ENCODE measurements at regions not wholly inside any gene's neighbourhood (a gene's known extent, or its start where the extent isn't known, plus 50 kb on each side); places are given as distances from the start of the nearest gene placed in this dataset.

GRCh38 chr2:237202288-237203030 lies 116.8 kb downstream of the COPS8 start:
- no peak overlapping the region for H3K4me2 ChIP-seq (ENCODE audit: low read length)
- H3K23ac ChIP-seq (ENCODE audit: low read length), result no peak overlapping the region
- peak; percentile 57 to 62 for DNase-seq
- H3K36me3 ChIP-seq (ENCODE audit: control insufficient read depth in 1 of 2, insufficient read depth in 2 of 2, low read length in 2 of 2), result no peaks in the 10 kb centered on the region
- peak overlapping the region; percentile 93 for H4K91ac ChIP-seq (ENCODE audit: low read depth, low read length)
- H3K14ac ChIP-seq (ENCODE audit: low read length), result peak overlapping the region; percentile 73
- peak overlapping the region; percentile 95 for H2BK12ac ChIP-seq (ENCODE audit: low read length)
- H3K4me1 ChIP-seq (ENCODE audit: control insufficient read depth in 1 of 2, insufficient read depth in 2 of 2, low read length in 2 of 2), result peaks cover 20 to 37% of the 10 kb centered on the region in 2 experiments
- H2BK5ac ChIP-seq (ENCODE audit: low read depth, low read length, poor library complexity), result peak overlapping the region; percentile 80
- H3K27ac ChIP-seq (ENCODE audit: low read depth, low read length), result peak overlapping the region; percentile 91
- peak overlapping the region; percentile 27 for H2AFZ ChIP-seq (ENCODE audit: insufficient read depth, low read length, poor library complexity)
- H3K18ac ChIP-seq (ENCODE audit: low read length), result peak overlapping the region; percentile 75
- H3K27me3 ChIP-seq (ENCODE audit: insufficient read depth, low read length), result no peaks in the 10 kb centered on the region
- peak overlapping the region; percentile 61 for H4K8ac ChIP-seq (ENCODE audit: low read depth, low read length)
- peak overlapping the region; percentile 40 for H3K4ac ChIP-seq (ENCODE audit: low read depth, low read length)
- peak overlapping the region; percentile 20 for H4K12ac ChIP-seq (ENCODE audit: low read depth, low read length)
- peak overlapping the region; percentile 83 for H2BK120ac ChIP-seq (ENCODE audit: insufficient read depth, low read length, poor library complexity)
- H3K9ac ChIP-seq (ENCODE audit: low read length), result no peak overlapping the region
- H2AK5ac ChIP-seq (ENCODE audit: low read length), result peak overlapping the region; percentile 57
- H3K79me2 ChIP-seq (ENCODE audit: control insufficient read depth, insufficient read depth, low read length, poor library complexity), result peaks cover 11% of the 10 kb centered on the region
- H3K79me1 ChIP-seq (ENCODE audit: low read length), result peaks cover 50% of the 10 kb centered on the region
- no peak overlapping the region for H3K4me3 ChIP-seq (ENCODE audit: low read depth, low read length)
- no CpG with 5 or more reads among the region's 13 CpGs for whole genome bisulfite sequencing (ENCODE audit: extremely low coverage, insufficient coverage, insufficient read length)
- peaks cover 4% of the 10 kb centered on the region for H3K9me3 ChIP-seq (ENCODE audit: insufficient read depth, low read depth, low read length)

GRCh38 chr2:237205043-237205541 lies 119.4 kb downstream of the COPS8 start:
- no peaks in the 10 kb centered on the region for H3K9me3 ChIP-seq (ENCODE audit: insufficient read depth, low read depth, low read length)
- H3K4me1 ChIP-seq (ENCODE audit: control insufficient read depth in 1 of 2, insufficient read depth in 2 of 2, low read length in 2 of 2), result peaks cover 20 to 33% of the 10 kb centered on the region in 2 experiments
- no peak overlapping the region for H4K12ac ChIP-seq (ENCODE audit: low read depth, low read length)
- peak; percentile 87 to 88 for DNase-seq
- H3K36me3 ChIP-seq (ENCODE audit: control insufficient read depth in 1 of 2, insufficient read depth in 2 of 2, low read length in 2 of 2), result no peaks in the 10 kb centered on the region
- H2AFZ ChIP-seq (ENCODE audit: insufficient read depth, low read length, poor library complexity), result no peak overlapping the region
- peaks cover 39% of the 10 kb centered on the region for H3K79me1 ChIP-seq (ENCODE audit: low read length)
- peak overlapping the region; percentile 1 for H2BK5ac ChIP-seq (ENCODE audit: low read depth, low read length, poor library complexity)
- H2AK5ac ChIP-seq (ENCODE audit: low read length), result no peak overlapping the region
- no CpG with 5 or more reads among the region's 8 CpGs for WGBS (ENCODE audit: extremely low coverage, insufficient coverage, insufficient read length)
- H4K8ac ChIP-seq (ENCODE audit: low read depth, low read length), result peak overlapping the region; percentile 8
- H3K4me2 ChIP-seq (ENCODE audit: low read length), result no peak overlapping the region
- no peak overlapping the region for H3K4me3 ChIP-seq (ENCODE audit: low read depth, low read length)
- H3K4ac ChIP-seq (ENCODE audit: low read depth, low read length), result no peak overlapping the region
- no peaks in the 10 kb centered on the region for H3K27me3 ChIP-seq (ENCODE audit: insufficient read depth, low read length)
- H2BK120ac ChIP-seq (ENCODE audit: insufficient read depth, low read length, poor library complexity), result no peak overlapping the region
- no peak overlapping the region for H3K9ac ChIP-seq (ENCODE audit: low read length)
- peaks cover 8% of the 10 kb centered on the region for H3K79me2 ChIP-seq (ENCODE audit: control insufficient read depth, insufficient read depth, low read length, poor library complexity)
- peak overlapping the region; percentile 4 for H3K18ac ChIP-seq (ENCODE audit: low read length)
- no peak overlapping the region for H3K23ac ChIP-seq (ENCODE audit: low read length)
- H3K14ac ChIP-seq (ENCODE audit: low read length), result peak overlapping the region; percentile 2
- peak overlapping the region; percentile 5 for H2BK12ac ChIP-seq (ENCODE audit: low read length)
- no peak overlapping the region for H3K27ac ChIP-seq (ENCODE audit: low read depth, low read length)
- H4K91ac ChIP-seq (ENCODE audit: low read depth, low read length), result peak overlapping the region; percentile 69

- Histone ChIP-seq H2BK5ac (ENCODE audit: low read depth, low read length, poor library complexity) (no peak overlapping the region), H3K14ac (ENCODE audit: low read length) (no peak overlapping the region), H3K79me2 (ENCODE audit: control insufficient read depth, insufficient read depth, low read length, poor library complexity) (peaks cover 6% of the 10 kb centered on the region), H3K27ac (ENCODE audit: low read depth, low read length) (no peak overlapping the region), H4K12ac (ENCODE audit: low read depth, low read length) (no peak overlapping the region), H3K9me3 (ENCODE audit: insufficient read depth, low read depth, low read length) (no peaks in the 10 kb centered on the region), H3K9ac (ENCODE audit: low read length) (no peak overlapping the region), H3K4ac (ENCODE audit: low read depth, low read length) (no peak overlapping the region), H2BK120ac (ENCODE audit: insufficient read depth, low read length, poor library complexity) (no peak overlapping the region), H3K79me1 (ENCODE audit: low read length) (peaks cover 35% of the 10 kb centered on the region), H2AFZ (ENCODE audit: insufficient read depth, low read length, poor library complexity) (no peak overlapping the region), H2BK12ac (ENCODE audit: low read length) (peak overlapping the region; percentile 16), H3K23ac (ENCODE audit: low read length) (no peak overlapping the region), H3K27me3 (ENCODE audit: insufficient read depth, low read length) (no peaks in the 10 kb centered on the region), H2AK5ac (ENCODE audit: low read length) (no peak overlapping the region), H4K8ac (ENCODE audit: low read depth, low read length) (no peak overlapping the region), H3K4me1 (ENCODE audit: control insufficient read depth in 1 of 2, insufficient read depth in 2 of 2, low read length in 2 of 2) (peaks cover 18 to 30% of the 10 kb centered on the region in 2 experiments), H3K36me3 (ENCODE audit: control insufficient read depth in 1 of 2, insufficient read depth in 2 of 2, low read length in 2 of 2) (no peaks in the 10 kb centered on the region), H3K4me2 (ENCODE audit: low read length) (no peak overlapping the region), H3K18ac (ENCODE audit: low read length) (no peak overlapping the region), H4K91ac (ENCODE audit: low read depth, low read length) (peak overlapping the region; percentile 69), H3K4me3 (ENCODE audit: low read depth, low read length) (no peak overlapping the region)
- no CpG with 5 or more reads among the region's 8 CpGs for WGBS (ENCODE audit: extremely low coverage, insufficient coverage, insufficient read length)
- no peak for DNase-seq
These were observed 119.9 kb downstream of the COPS8 start for GRCh38 chr2:237205561-237205971.

GRCh38 chr2:237207646-237208045 lies 122.0 kb downstream of the COPS8 start:
- no peak overlapping the region for H3K4me2 ChIP-seq (ENCODE audit: low read length)
- H3K4ac ChIP-seq (ENCODE audit: low read depth, low read length), result no peak overlapping the region
- H3K9ac ChIP-seq (ENCODE audit: low read length), result no peak overlapping the region
- no CpG with 5 or more reads among the region's 7 CpGs for WGBS (ENCODE audit: extremely low coverage, insufficient coverage, insufficient read length)
- peaks cover 15% of the 10 kb centered on the region for H3K79me1 ChIP-seq (ENCODE audit: low read length)
- H3K27me3 ChIP-seq (ENCODE audit: insufficient read depth, low read length), result no peaks in the 10 kb centered on the region
- H4K8ac ChIP-seq (ENCODE audit: low read depth, low read length), result no peak overlapping the region
- no peak overlapping the region for H2AFZ ChIP-seq (ENCODE audit: insufficient read depth, low read length, poor library complexity)
- H2AK5ac ChIP-seq (ENCODE audit: low read length), result no peak overlapping the region
- DNase-seq, result peak in 1 of 2 donors; percentile 24
- H3K14ac ChIP-seq (ENCODE audit: low read length), result no peak overlapping the region
- H2BK12ac ChIP-seq (ENCODE audit: low read length), result no peak overlapping the region
- no peak overlapping the region for H3K18ac ChIP-seq (ENCODE audit: low read length)
- H3K4me3 ChIP-seq (ENCODE audit: low read depth, low read length), result no peak overlapping the region
- H3K27ac ChIP-seq (ENCODE audit: low read depth, low read length), result no peak overlapping the region
- H3K36me3 ChIP-seq (ENCODE audit: control insufficient read depth in 1 of 2, insufficient read depth in 2 of 2, low read length in 2 of 2), result no peaks in the 10 kb centered on the region
- H4K91ac ChIP-seq (ENCODE audit: low read depth, low read length), result peak overlapping the region; percentile 29
- no peak overlapping the region for H4K12ac ChIP-seq (ENCODE audit: low read depth, low read length)
- no peaks in the 10 kb centered on the region for H3K79me2 ChIP-seq (ENCODE audit: control insufficient read depth, insufficient read depth, low read length, poor library complexity)
- peaks cover 6 to 15% of the 10 kb centered on the region in 2 experiments for H3K4me1 ChIP-seq (ENCODE audit: control insufficient read depth in 1 of 2, insufficient read depth in 2 of 2, low read length in 2 of 2)
- H2BK5ac ChIP-seq (ENCODE audit: low read depth, low read length, poor library complexity), result no peak overlapping the region
- peaks cover 10% of the 10 kb centered on the region for H3K9me3 ChIP-seq (ENCODE audit: insufficient read depth, low read depth, low read length)
- H2BK120ac ChIP-seq (ENCODE audit: insufficient read depth, low read length, poor library complexity), result no peak overlapping the region
- H3K23ac ChIP-seq (ENCODE audit: low read length), result no peak overlapping the region
